GM12865 (cell line): ENCODE measurements at regions not wholly inside any gene's neighbourhood (a gene's known extent, or its start where the extent isn't known, plus 50 kb on each side); places are given as distances from the start of the nearest gene placed in this dataset.

ENCODE experiments used
- DNase-seq: peaks from one replicate; pipeline ENCODE4 v3.0.0; 2010; ENCODE audit warnings: low read depth
- H3K4me3 ChIP-seq: 2 replicates; pipeline ENCODE4 v1.5.1; 2011; ENCODE audit warnings: mild to moderate bottlenecking, low read depth, low read length, control low read depth
- TF ChIP-seq, protein P1 (sequence below): IDR thresholded peaks from 2 replicates; pipeline ENCODE4 v1.5.1; 2011; ENCODE audit warnings: low read length, control low read depth, low read depth, inconsistent platforms; ENCODE audit not compliant: insufficient read depth; ENCODE audit errors: missing control alignments

- TF ChIP-seq, protein P1, sequence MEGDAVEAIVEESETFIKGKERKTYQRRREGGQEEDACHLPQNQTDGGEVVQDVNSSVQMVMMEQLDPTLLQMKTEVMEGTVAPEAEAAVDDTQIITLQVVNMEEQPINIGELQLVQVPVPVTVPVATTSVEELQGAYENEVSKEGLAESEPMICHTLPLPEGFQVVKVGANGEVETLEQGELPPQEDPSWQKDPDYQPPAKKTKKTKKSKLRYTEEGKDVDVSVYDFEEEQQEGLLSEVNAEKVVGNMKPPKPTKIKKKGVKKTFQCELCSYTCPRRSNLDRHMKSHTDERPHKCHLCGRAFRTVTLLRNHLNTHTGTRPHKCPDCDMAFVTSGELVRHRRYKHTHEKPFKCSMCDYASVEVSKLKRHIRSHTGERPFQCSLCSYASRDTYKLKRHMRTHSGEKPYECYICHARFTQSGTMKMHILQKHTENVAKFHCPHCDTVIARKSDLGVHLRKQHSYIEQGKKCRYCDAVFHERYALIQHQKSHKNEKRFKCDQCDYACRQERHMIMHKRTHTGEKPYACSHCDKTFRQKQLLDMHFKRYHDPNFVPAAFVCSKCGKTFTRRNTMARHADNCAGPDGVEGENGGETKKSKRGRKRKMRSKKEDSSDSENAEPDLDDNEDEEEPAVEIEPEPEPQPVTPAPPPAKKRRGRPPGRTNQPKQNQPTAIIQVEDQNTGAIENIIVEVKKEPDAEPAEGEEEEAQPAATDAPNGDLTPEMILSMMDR, result no peak
- H3K4me3 ChIP-seq, result no peak overlapping the region
- DNase-seq, result peak; percentile 32
Observed at GRCh38 chr6:138680085-138680484, 93.5 kb upstream of the CCDC28A start.

- TF ChIP-seq, protein P1, result no peak
- DNase-seq, result no peak
- no peak overlapping the region for H3K4me3 ChIP-seq
Observed at GRCh38 chr6:138681627-138682026, 91.9 kb upstream of the CCDC28A start.

DNA sequence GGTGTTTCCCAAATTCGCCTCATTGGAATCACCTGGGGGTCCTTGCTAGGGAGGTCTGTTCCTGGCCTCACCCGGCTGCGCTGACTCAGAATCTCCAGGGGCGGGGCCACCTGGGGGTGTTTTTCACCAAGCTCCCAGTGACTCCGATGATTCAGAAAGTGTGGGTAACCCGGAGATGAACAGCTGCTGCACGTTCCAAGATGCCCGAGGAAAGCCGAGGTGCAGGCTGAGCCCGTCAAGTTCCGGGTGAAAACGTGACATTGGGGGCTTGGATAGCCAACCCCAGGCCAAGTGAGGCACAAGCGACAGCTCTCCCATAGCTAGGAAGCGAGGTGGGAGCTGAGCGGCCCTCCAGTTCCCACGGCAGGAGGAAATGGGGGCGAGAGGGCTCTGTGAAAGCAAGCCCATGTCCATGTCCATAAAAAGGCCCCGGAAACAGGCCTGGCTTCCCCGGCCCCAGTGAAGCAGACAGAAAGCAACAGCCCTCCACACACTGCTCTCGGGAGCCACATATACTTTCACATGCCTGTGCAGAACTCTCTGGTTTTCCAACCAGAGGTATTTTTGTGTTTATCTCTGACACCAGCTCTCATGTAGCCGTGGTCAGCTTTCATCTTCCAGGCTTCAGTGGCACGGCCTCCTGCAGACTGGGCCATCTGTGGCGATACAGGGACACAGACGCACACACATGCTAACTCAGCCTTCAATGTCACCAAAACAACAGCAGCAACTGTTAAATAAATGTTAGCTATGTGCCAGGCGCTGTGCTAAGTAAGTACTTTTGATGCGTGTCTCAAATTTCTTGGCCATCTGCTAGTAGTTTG lies 90.7 kb upstream of the CCDC28A start:
- TF ChIP-seq, protein P1, result no peak
- H3K4me3 ChIP-seq, result no peak overlapping the region
- DNase-seq, result no peak

DNA sequence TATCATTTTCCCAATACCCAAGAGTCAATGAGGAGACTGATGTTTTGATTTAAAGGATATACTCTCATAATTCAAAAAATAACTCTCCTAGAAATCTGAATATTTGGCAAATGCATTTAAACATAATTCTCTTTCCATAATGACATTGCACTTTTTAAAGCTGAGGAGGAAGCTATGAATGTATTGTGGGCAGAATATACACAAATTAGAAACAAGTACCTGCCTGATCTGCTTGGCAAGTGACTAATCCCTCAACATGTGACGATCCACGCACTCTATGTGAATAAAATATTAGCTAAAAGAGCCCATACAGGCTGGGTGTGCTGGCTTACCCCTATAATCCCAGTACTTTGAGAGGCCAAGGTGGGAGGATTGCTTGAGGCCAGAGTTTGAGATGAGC lies 88.3 kb upstream of the CCDC28A start:
- TF ChIP-seq, protein P1, result no peak
- no peak overlapping the region for H3K4me3 ChIP-seq
- DNase-seq, result no peak

GRCh38 chr6:138685781-138686180 lies 87.8 kb upstream of the CCDC28A start:
- no peak for DNase-seq
- TF ChIP-seq, protein P1, result no peak
- no peak overlapping the region for H3K4me3 ChIP-seq

GRCh38 chr6:138688580-138688979 lies 85.0 kb upstream of the CCDC28A start:
- no peak for DNase-seq
- TF ChIP-seq, protein P1, result no peak
- no peak overlapping the region for H3K4me3 ChIP-seq

GRCh38 chr6:138689849-138690248 lies 83.7 kb upstream of the CCDC28A start:
- no peak overlapping the region for H3K4me3 ChIP-seq
- DNase-seq, result no peak

More at GRCh38 chr6:138689849-138690248, 83.7 kb upstream of the CCDC28A start:
- TF ChIP-seq, protein P1, result no peak
